HG02852 (cell line): ENCODE measurements at regions not wholly inside any gene's neighbourhood (a gene's known extent, or its start where the extent isn't known, plus 50 kb on each side); places are given as distances from the start of the nearest gene placed in this dataset.
A peak's percentile ranks its signal among the peaks of the same experiment; 100 is the strongest.

Experiments used
- ATAC-seq: cut with Tn5 transposase; IDR thresholded peaks from one replicate; pipeline ENCODE4 v1.9.1; 2021; ENCODE audit warnings: mild to moderate bottlenecking, moderate library complexity; ENCODE audit not compliant: unreplicated experiment

- no peak for ATAC-seq
These were observed 276.2 kb upstream of the LRRC7 start for GRCh38 chr1:69291541-69291940.

GRCh38 chr1:69292833-69293232 is 274.9 kb upstream of the LRRC7 start:
- no peak for ATAC-seq

- ATAC-seq = no peak
These were observed 273.6 kb upstream of the LRRC7 start for GRCh38 chr1:69294171-69294570.

GRCh38 chr1:69295265-69295664 is 272.5 kb upstream of the LRRC7 start:
- ATAC-seq = no peak

- ATAC-seq = no peak
These were observed 262.1 kb upstream of the LRRC7 start for GRCh38 chr1:69305621-69306020.

GRCh38 chr1:69312055-69312732 is 255.5 kb upstream of the LRRC7 start:
- no peak for ATAC-seq

GRCh38 chr1:69313118-69313517 is 254.6 kb upstream of the LRRC7 start:
- ATAC-seq = no peak

GRCh38 chr1:69315416-69315815 is 252.3 kb upstream of the LRRC7 start:
- ATAC-seq = no peak

GRCh38 chr1:69315823-69316222 is 251.9 kb upstream of the LRRC7 start:
- no peak for ATAC-seq

GRCh38 chr1:69319287-69319686 is 248.4 kb upstream of the LRRC7 start:
- ATAC-seq = no peak

GRCh38 chr1:69320757-69321211 is 246.9 kb upstream of the LRRC7 start:
- peak; percentile 56 for ATAC-seq

- no peak for ATAC-seq
These were observed 246.4 kb upstream of the LRRC7 start for GRCh38 chr1:69321311-69321710.

GRCh38 chr1:69328186-69328585 is 239.5 kb upstream of the LRRC7 start:
- no peak for ATAC-seq

GRCh38 chr1:69363236-69363635 is 204.5 kb upstream of the LRRC7 start:
- ATAC-seq = no peak

GRCh38 chr1:69373520-69373919 is 194.2 kb upstream of the LRRC7 start:
- ATAC-seq = no peak

- no peak for ATAC-seq
These were observed 191.3 kb upstream of the LRRC7 start for GRCh38 chr1:69376408-69376807.

GRCh38 chr1:69377507-69377906 is 190.2 kb upstream of the LRRC7 start:
- no peak for ATAC-seq

- ATAC-seq = no peak
These were observed 179.7 kb upstream of the LRRC7 start for GRCh38 chr1:69388044-69388443.

GRCh38 chr1:69400128-69400527 is 167.6 kb upstream of the LRRC7 start:
- ATAC-seq = no peak

- no peak for ATAC-seq
These were observed 165.8 kb upstream of the LRRC7 start for GRCh38 chr1:69401879-69402278.

- ATAC-seq = no peak
These were observed 163.9 kb upstream of the LRRC7 start for GRCh38 chr1:69403756-69404320.

GRCh38 chr1:69404486-69404885 is 163.2 kb upstream of the LRRC7 start:
- ATAC-seq = no peak

- ATAC-seq = no peak
These were observed 161.5 kb upstream of the LRRC7 start for GRCh38 chr1:69406244-69406643.
